K562 (cell line): ENCODE measurements at regions not wholly inside any gene's neighbourhood (a gene's known extent, or its start where the extent isn't known, plus 50 kb on each side); places are given as distances from the start of the nearest gene placed in this dataset.
"Not testable (repeated sequence)": the region's sequence is repeated elsewhere in the genome, so short reads cannot be mapped to it uniquely, and the experiment has no call there.

Experiments used
- ATAC-seq: fragments of 200-7000 bp; cut with Tn5 transposase; 3 replicates; pipeline ENCODE4 v1.9.1; 2020; ENCODE audit warnings: moderate library complexity
- BruUV-seq: library from RNA; stranded (reverse); fragments of 400-500 nt; replicated peaks from 2 replicates; lab custom pipeline; 2021; lab: Mats Ljungman, UMichigan
- CTCF ChIA-PET: fragments of 300-600 bp; formaldehyde crosslinking; extraction: SDS; loops from one replicate; lab custom pipeline; 2021; ENCODE audit warnings: low intra/inter-chr PET ratio; lab: Yijun Ruan, JAX
- POLR2A ChIA-PET: fragments of 300-600, 350-650 bp; sonication (Branson Sonifier 250); formaldehyde crosslinking; extraction: SDS; loops from one replicate; lab custom pipeline; 2021; ENCODE audit warnings: antibody characterized with exemption, inconsistent platforms; lab: Yijun Ruan, JAX
- DNase-seq, 4 experiments: peaks; one replicate each; pipeline versions ENCODE4 v3.0.0 to v3.0.0-alpha.2; 2011 to 2018; ENCODE audit warnings: low spot score in 3 of 4, mixed read lengths in 3 of 4; ENCODE audit errors: extremely low read depth in 1 of 4
- FAIRE-seq: peaks from 2 replicates; lab custom pipeline; 2011; peaks lifted over from hg19 to GRCh38; lab: Jason Lieb, UNC
- H2AFZ ChIP-seq: 2 replicates; pipeline ENCODE4 v1.6.0; 2011; ENCODE audit warnings: low read depth, low read length, control low read depth, inconsistent platforms
- H3K27ac ChIP-seq: fragments of 200-600 bp; 3 replicates; pipeline ENCODE4 v1.8.0; 2011; ENCODE audit warnings: low read depth, mild to moderate bottlenecking, control low read depth, inconsistent platforms, low read length, moderate library complexity, mixed read lengths; ENCODE audit errors: extremely low read depth
- H3K27me3 ChIP-seq, 2 experiments: fragments of 300-600 bp in 1 of 2; 2 replicates in 1 of 2; 3 replicates in 1 of 2; pipeline versions ENCODE4 v1.6.0 to v1.8.0; 2011; ENCODE audit warnings: inconsistent platforms in 2 of 2, low read length in 2 of 2, mild to moderate bottlenecking in 1 of 2, mixed read lengths in 1 of 2, moderate library complexity in 1 of 2; ENCODE audit not compliant: control insufficient read depth in 2 of 2, insufficient read depth in 2 of 2
- H3K36me3 ChIP-seq: fragments of 300-600 bp; 3 replicates; pipeline ENCODE4 v1.8.0; 2011; ENCODE audit warnings: mild to moderate bottlenecking, low read length, inconsistent platforms; ENCODE audit not compliant: control insufficient read depth, insufficient read depth
- H3K4me1 ChIP-seq, 2 experiments: fragments of 200-600 bp in 1 of 2; replicated peaks in 1 of 2; 2 replicates in 1 of 2; 3 replicates in 1 of 2; pipeline versions ENCODE4 v1.5.1 to v1.8.0; 2011; ENCODE audit warnings: inconsistent platforms in 2 of 2, low read length in 2 of 2, mild to moderate bottlenecking in 1 of 2, mixed read lengths in 1 of 2, moderate library complexity in 1 of 2; ENCODE audit not compliant: control insufficient read depth in 2 of 2, insufficient read depth in 2 of 2
- H3K4me2 ChIP-seq: 2 replicates; pipeline ENCODE4 v1.6.1; 2011; ENCODE audit warnings: low read length, control low read depth, inconsistent platforms, mixed read lengths; ENCODE audit not compliant: insufficient read depth
- H3K4me3 ChIP-seq: fragments of 200-600 bp; sonication (generic), shearing (Covaris generic); 2 replicates; pipeline ENCODE4 v1.5.1; 2016; ENCODE audit warnings: control low read depth, inconsistent platforms
- H3K79me2 ChIP-seq: fragments of 200-600 bp; 3 replicates; pipeline ENCODE4 v1.8.0; 2011; ENCODE audit warnings: low read length, inconsistent platforms; ENCODE audit not compliant: control insufficient read depth, insufficient read depth
- H3K9ac ChIP-seq, 2 experiments: 2 replicates each; pipeline versions ENCODE4 v1.6.0 to v1.6.1; 2011; ENCODE audit warnings: low read depth in 2 of 2, low read length in 2 of 2, control low read depth in 1 of 2, inconsistent platforms in 1 of 2, mild to moderate bottlenecking in 1 of 2, mixed read lengths in 1 of 2; ENCODE audit not compliant: insufficient read depth in 1 of 2
- H3K9me1 ChIP-seq: one replicate; pipeline ENCODE4 v1.6.0; 2011; ENCODE audit warnings: inconsistent platforms, mild to moderate bottlenecking, low read length, moderate library complexity; ENCODE audit not compliant: control insufficient read depth, insufficient read depth
- H3K9me3 ChIP-seq: replicated peaks from 2 replicates; pipeline ENCODE4 v1.5.1; 2011; ENCODE audit warnings: low read depth, low read length, inconsistent platforms; ENCODE audit not compliant: control insufficient read depth, insufficient read depth
- H4K20me1 ChIP-seq: replicated peaks from 2 replicates; pipeline ENCODE4 v1.6.1; 2011; ENCODE audit warnings: low read length, inconsistent platforms, mixed read lengths; ENCODE audit not compliant: control insufficient read depth, insufficient read depth
- HMG20B ChIP-seq: fragments of 250-450 bp; sonication (Bioruptor Pico); IDR thresholded peaks from 2 replicates; pipeline ENCODE4 v1.5.0; 2021; ENCODE audit warnings: mild to moderate bottlenecking
- whole genome bisulfite sequencing: fragments of 100-300 bp; shearing (Covaris generic); methylation state at CpG from one replicate; pipeline ENCODE4 v1.1.6; 2016; ENCODE audit warnings: low coverage, mixed read lengths; ENCODE audit not compliant: insufficient coverage; ENCODE audit errors: missing lambda C conversion rate; 5-methylcytosine and 5-hydroxymethylcytosine counted together
- in situ Hi-C: fragments of 300-500 bp; cut with MboI; formaldehyde crosslinking; loops from 4 replicates; pipeline ENCODE4 v1.15.0; 2018; ENCODE audit warnings: inconsistent platforms, mixed read lengths
- intact Hi-C: fragments of 100-400 bp; cut with micrococcal nuclease; formaldehyde crosslinking; loops from 2 replicates; pipeline ENCODE4 v1.14.2; 2022

DNA sequence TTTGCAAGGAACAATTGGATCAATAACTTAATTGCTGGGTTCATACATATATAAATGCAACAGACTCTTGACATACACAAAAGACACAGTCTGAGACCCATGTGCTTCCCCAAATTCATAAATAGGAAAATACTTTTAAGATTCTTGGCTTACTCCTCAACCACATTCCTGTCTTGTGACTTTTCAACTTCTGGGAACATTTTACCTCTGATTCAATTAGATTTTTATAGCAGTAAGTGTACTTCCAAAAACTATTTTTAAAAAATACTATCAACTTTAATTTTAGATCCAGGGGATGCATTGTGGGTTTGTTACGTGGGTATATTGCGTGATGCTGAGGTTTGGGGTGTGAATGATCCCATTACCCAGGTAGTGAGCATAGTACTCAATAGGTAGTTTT is 406.7 kb downstream of the RPS6KC1 start:
- no peak for TF ChIP-seq HMG20B (CRISPR knock-in tag)
- Histone ChIP-seq H3K79me2 (no peaks in the 10 kb centered on the region), H3K4me3 (no peak overlapping the region), H3K36me3 (no peaks in the 10 kb centered on the region), H3K9me3 (no peaks in the 10 kb centered on the region), H2AFZ (no peak overlapping the region), H3K9me1 (no peaks in the 10 kb centered on the region), H3K4me1 (no peaks in the 10 kb centered on the region), H4K20me1 (0 out of 2 replicates have a peak, but pooled peaks cover under 1% of the 10 kb centered on the region), H3K4me2 (no peak overlapping the region), H3K27me3 (peaks cover 2 to 4% of the 10 kb centered on the region in 2 experiments; a peak in 2 of 5 replicates), H3K9ac (no peak overlapping the region), H3K27ac (no peak overlapping the region)
- in situ Hi-C loops (no loop called here), intact Hi-C loops (no loop called here)
- FAIRE-seq (no peak), ATAC-seq (no peak), DNase-seq (no peak)
- BruUV-seq: no TSS peak
- ChIA-PET POLR2A (interaction anchor here (0.6 to 0.7 kb wide), 2 partner anchors 51 to 622 kb away, joined by 3 read pairs; no protein-coding TSS in a partner anchor), CTCF (no interaction called here)
- whole genome bisulfite sequencing: 0% methylated on average over 2 of the region's 2 CpGs

GRCh38 chr1:213462374-213462773 is 411.3 kb downstream of the RPS6KC1 start:
- H3K4me2 ChIP-seq, POLR2A ChIA-PET, H3K9ac ChIP-seq, H3K27ac ChIP-seq, in situ Hi-C loops, H3K9me3 ChIP-seq, H2AFZ ChIP-seq, H4K20me1 ChIP-seq, ATAC-seq, H3K27me3 ChIP-seq, FAIRE-seq, H3K4me1 ChIP-seq, H3K79me2 ChIP-seq, DNase-seq, H3K9me1 ChIP-seq, H3K4me3 ChIP-seq, H3K36me3 ChIP-seq, BruUV-seq, intact Hi-C loops, CTCF ChIA-PET: not testable (repeated sequence)
- 3% methylated on average over 3 of the region's 3 CpGs for WGBS
